AG09319 (cell line): ENCODE measurements at regions not wholly inside any gene's neighbourhood (a gene's known extent, or its start where the extent isn't known, plus 50 kb on each side); places are given as distances from the start of the nearest gene placed in this dataset.
A peak's percentile ranks its signal among the peaks of the same experiment; 100 is the strongest.

Experiments used
- DNase-seq: peaks from one replicate; pipeline ENCODE4 v3.0.0-alpha.2; 2010; ENCODE audit warnings: low read depth; ENCODE audit errors: extremely low read depth
- TF ChIP-seq, protein P1 (sequence below): IDR thresholded peaks from 2 replicates; pipeline ENCODE4 v1.5.1; 2011; ENCODE audit warnings: low read depth, mild to moderate bottlenecking, inconsistent platforms, low read length, moderate library complexity

DNA sequence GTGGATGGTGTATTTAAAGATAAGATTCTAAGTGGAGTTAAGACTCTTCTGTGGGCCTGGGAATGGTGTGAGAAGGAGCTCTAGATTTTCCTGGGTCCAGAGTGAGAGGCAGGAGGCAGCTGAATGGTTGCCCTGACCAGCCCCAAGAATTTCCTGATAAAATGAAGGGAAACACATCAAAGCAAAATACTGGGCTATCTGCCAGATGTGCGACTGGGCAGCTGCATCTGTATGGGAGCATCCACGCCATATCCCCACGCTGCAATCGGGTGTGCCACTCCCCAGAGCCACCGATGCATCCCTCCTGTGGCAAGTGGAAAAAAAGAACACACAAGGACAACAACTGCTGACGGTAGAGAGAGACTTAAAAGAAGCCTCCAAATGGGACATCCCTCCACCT, 84.3 kb upstream of the COX10 start:
- no peak for DNase-seq
- TF ChIP-seq, protein P1, sequence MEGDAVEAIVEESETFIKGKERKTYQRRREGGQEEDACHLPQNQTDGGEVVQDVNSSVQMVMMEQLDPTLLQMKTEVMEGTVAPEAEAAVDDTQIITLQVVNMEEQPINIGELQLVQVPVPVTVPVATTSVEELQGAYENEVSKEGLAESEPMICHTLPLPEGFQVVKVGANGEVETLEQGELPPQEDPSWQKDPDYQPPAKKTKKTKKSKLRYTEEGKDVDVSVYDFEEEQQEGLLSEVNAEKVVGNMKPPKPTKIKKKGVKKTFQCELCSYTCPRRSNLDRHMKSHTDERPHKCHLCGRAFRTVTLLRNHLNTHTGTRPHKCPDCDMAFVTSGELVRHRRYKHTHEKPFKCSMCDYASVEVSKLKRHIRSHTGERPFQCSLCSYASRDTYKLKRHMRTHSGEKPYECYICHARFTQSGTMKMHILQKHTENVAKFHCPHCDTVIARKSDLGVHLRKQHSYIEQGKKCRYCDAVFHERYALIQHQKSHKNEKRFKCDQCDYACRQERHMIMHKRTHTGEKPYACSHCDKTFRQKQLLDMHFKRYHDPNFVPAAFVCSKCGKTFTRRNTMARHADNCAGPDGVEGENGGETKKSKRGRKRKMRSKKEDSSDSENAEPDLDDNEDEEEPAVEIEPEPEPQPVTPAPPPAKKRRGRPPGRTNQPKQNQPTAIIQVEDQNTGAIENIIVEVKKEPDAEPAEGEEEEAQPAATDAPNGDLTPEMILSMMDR: no peak

DNA sequence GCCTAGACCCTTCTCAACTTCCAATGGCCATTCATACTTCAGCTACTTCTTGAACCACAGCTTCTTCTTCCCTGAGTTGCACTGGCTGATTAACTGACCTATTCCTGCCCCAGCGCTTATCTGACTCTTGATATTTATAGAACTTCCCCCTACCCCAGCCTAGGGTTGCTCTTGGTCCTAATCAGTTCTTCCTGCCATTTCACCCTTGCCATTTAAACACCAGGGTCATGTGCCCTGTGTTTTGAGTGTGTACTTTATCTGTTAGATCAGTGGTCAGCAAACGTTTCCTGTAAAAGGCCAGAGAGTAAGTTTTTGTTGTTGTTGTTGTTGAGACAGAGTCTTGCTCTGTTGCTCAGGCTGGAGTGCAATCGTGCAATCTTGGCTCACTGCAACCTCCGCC, 82.4 kb upstream of the COX10 start:
- no peak for DNase-seq
- TF ChIP-seq, protein P1: no peak

DNA sequence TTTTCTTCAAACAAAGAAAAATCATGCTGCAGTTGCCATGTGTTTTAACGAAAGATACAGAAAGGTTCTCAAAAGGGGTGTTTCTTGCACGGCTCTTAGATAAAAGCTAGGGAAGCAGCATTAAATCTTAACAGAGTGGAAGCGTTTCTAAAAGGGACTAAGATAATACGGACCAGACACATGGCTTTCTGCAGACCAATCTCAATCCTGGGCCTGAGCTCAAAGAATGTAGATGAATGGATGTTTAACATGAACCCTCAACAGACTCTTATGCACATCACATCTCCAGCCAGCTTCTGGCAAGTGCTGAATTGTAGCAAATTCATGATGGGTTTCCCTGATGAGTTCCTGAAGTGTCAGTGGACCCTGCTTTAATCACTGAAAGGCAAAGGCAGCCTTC, 80.2 kb upstream of the COX10 start:
- TF ChIP-seq, protein P1: no peak

DNA sequence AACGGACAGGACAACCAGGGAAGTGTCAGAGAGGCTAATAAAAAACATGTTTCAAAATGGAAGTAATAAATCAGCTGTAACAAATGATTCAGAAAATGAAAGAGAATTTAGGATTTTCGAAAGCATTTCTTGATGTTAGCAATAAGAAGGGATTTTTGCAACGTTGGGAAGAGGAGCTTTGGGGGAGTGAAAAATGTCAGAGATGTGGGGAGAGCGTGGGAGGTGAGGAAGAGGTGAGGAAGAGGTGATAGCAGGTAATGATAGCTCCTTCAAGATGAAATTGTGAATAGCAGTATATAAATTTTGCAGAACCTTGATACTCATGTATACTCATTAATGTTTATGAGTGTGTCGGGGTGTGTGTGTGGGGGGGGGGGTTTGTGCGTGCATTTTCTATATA, 76.2 kb upstream of the COX10 start:
- no peak for DNase-seq
- TF ChIP-seq, protein P1: no peak

More for the DNA sequence above, 80.2 kb upstream of the COX10 start:
- DNase-seq: no peak

DNA sequence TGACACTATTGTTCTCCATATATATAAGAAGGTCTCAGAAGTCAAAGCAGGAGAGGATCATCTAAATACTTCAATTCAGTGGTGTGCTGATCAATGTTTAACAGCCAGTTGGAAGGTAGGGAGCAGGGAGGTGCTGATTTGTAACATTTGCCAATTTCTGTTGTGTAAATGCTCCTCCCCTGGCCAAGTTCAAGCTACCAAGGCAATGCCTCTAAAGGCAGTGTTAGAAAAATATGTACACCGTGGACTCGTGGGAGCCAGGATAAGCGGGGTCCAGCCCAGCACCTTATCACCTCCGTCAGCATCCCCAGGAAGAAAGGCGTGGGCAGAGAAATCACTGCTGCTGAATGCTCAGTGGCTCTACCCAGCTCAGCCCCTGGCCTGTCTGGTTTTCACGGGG, 75.3 kb upstream of the COX10 start:
- no peak for DNase-seq
- TF ChIP-seq, protein P1: no peak

DNA sequence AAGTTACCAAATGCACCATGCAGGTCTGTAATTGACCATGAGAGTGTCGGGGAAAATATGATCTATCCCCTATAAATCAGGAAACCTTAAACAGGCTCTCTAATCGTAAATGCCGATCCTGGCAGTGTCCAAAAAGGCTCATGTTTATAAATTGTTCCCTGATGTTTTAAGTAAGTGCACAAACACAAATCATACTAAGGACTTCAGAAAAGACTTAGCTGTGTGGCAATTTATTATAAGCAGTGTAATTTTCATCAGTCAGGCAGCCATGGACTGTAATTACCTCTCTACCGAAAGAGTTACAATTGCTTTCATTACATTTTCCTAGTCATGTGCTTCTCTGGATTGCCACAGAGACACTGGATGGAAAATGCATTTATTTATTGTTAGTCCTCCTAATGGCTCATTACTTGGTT, 73.4 kb upstream of the COX10 start:
- TF ChIP-seq, protein P1: no peak
- DNase-seq: peak; percentile 12

DNA sequence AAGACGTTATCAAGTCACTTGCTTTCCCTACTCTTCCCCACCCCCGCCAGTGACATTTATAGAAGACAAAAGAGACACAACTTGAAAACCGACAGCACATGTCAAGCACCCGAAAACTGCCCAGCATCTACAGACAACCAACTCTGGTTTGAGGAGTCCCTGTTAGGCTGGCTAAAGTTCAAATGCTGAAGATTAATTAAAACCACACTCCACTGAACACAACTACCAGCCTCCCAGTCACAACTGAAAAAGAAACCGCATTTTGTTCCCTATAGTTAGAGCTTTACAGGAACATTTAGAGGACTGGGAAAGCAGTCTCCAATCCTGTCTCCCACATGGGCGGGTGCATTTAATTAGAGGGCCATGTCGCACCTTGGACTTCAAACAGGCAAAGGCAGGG, 73.0 kb upstream of the COX10 start:
- DNase-seq: no peak
- TF ChIP-seq, protein P1: no peak
